ENCODE measurements at regions not wholly inside any gene's neighbourhood (a gene's known extent, or its start where the extent isn't known, plus 50 kb on each side); places are given as distances from the start of the nearest gene placed in this dataset.
A peak's percentile ranks its signal among the peaks of the same experiment; 100 is the strongest.

DNA sequence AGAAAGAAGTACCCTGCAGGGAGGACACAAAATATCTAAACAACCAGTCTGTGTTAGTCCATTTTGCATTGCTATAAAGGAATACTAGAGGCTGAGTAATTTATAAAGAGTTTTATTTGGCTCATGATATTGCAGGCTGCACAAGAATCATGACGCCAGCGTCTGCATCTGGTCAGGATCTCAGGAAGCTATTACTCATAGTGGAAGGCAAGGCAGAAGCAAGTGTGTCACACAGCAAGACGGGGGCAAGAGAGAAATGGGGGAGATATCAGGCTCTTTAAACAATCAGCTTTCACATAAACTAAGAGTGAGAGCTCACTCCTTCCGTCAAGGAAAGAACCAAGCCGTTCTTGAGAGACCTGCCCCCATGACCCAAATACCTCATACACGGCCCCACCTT lies 614.8 kb downstream of the ZIC1 start:
- Histone ChIP-seq H3K27ac (ENCODE audit: low read depth, low read length) (peak overlapping the region; percentile 73), H3K79me2 (ENCODE audit: insufficient read depth, low read length) (no peaks in the 10 kb centered on the region), H3K4me2 (ENCODE audit: low read length) (peak overlapping the region; percentile 44), H3K27me3 (ENCODE audit: insufficient read depth, low read length) (no peaks in the 10 kb centered on the region), H3K4me3 (ENCODE audit: insufficient read depth, low read depth, low read length) (no peak overlapping the region), H3K4me1 (ENCODE audit: insufficient read depth, low read length) (no peaks in the 10 kb centered on the region), H4K20me1 (ENCODE audit: insufficient read depth, low read length) (no peaks in the 10 kb centered on the region), H3K9me3 (ENCODE audit: insufficient read depth, low read depth, low read length) (no peaks in the 10 kb centered on the region), H3K36me3 (ENCODE audit: insufficient read depth, low read length) (no peaks in the 10 kb centered on the region), H3K9ac (ENCODE audit: low read length) (no peak overlapping the region), H2AFZ (ENCODE audit: low read depth, low read length) (peak overlapping the region; percentile 36)
- Mint-ChIP-seq H3K4me1 (ENCODE audit: low read depth, unreplicated experiment) (no peaks in the 10 kb centered on the region), H3K4me3 (ENCODE audit: unreplicated experiment) (no peak overlapping the region), H3K36me3 (ENCODE audit: low read depth, unreplicated experiment) (peaks cover 2% of the 10 kb centered on the region), H3K27ac (ENCODE audit: unreplicated experiment) (no peak overlapping the region), H3K9me3 (ENCODE audit: unreplicated experiment) (no peaks in the 10 kb centered on the region), H3K27me3 (ENCODE audit: low read depth, unreplicated experiment) (peaks cover 2% of the 10 kb centered on the region)
- DNase-seq (ENCODE audit: low read depth) (peak; percentile 96), FAIRE-seq (no peak)
- TF ChIP-seq EZH2 (IDR thresholded peaks at IDR 0.05; ENCODE audit: insufficient read depth, low read length) = no peak
- TF ChIP-seq, protein P1, sequence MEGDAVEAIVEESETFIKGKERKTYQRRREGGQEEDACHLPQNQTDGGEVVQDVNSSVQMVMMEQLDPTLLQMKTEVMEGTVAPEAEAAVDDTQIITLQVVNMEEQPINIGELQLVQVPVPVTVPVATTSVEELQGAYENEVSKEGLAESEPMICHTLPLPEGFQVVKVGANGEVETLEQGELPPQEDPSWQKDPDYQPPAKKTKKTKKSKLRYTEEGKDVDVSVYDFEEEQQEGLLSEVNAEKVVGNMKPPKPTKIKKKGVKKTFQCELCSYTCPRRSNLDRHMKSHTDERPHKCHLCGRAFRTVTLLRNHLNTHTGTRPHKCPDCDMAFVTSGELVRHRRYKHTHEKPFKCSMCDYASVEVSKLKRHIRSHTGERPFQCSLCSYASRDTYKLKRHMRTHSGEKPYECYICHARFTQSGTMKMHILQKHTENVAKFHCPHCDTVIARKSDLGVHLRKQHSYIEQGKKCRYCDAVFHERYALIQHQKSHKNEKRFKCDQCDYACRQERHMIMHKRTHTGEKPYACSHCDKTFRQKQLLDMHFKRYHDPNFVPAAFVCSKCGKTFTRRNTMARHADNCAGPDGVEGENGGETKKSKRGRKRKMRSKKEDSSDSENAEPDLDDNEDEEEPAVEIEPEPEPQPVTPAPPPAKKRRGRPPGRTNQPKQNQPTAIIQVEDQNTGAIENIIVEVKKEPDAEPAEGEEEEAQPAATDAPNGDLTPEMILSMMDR (IDR thresholded peaks at IDR 0.05; ENCODE audit: insufficient read depth, low read depth, low read length) = no peak

DNA sequence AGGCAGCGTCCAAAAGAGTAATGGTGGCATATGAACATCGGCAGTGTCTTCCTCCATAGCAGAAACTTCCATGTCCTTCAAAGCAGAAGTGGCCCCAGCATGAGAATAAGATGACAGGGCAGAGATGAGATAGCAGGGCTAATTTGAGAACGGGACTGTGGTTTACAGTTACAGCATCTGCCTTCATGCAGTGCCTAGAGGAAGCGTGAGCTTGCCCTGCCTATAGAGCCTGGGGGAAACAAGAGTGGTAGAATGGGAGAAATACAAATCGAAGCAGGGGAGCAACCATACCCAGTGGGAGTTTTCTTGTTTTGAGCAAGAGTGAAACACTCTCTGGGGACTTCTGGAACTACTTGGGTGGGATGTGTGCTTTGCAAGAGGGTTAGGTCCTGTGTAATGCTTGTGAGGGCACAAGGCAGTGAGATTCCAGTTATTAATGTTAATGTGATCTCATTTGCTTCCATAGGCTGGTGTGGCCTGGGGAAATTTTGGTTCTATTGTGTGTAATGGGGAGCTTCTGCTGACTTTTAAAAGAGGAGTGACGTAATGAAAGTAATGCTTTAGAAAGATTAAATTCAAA lies 616.9 kb downstream of the ZIC1 start:
- Mint-ChIP-seq H3K4me1 (ENCODE audit: low read depth, unreplicated experiment) (no peaks in the 10 kb centered on the region), H3K27me3 (ENCODE audit: low read depth, unreplicated experiment) (peaks cover 2% of the 10 kb centered on the region), H3K27ac (ENCODE audit: unreplicated experiment) (no peak overlapping the region), H3K4me3 (ENCODE audit: unreplicated experiment) (no peak overlapping the region), H3K36me3 (ENCODE audit: low read depth, unreplicated experiment) (peaks cover 2% of the 10 kb centered on the region), H3K9me3 (ENCODE audit: unreplicated experiment) (no peaks in the 10 kb centered on the region)
- H3K27me3 ChIP-seq (ENCODE audit: insufficient read depth, low read length) = no peaks in the 10 kb centered on the region
- no peak overlapping the region for H2AFZ ChIP-seq (ENCODE audit: low read depth, low read length)
- no peaks in the 10 kb centered on the region for H3K79me2 ChIP-seq (ENCODE audit: insufficient read depth, low read length)
- FAIRE-seq (no peak), DNase-seq (ENCODE audit: low read depth) (no peak)
- TF ChIP-seq, protein P1 (IDR thresholded peaks at IDR 0.05; ENCODE audit: insufficient read depth, low read depth, low read length) = no peak
- TF ChIP-seq EZH2 (IDR thresholded peaks at IDR 0.05; ENCODE audit: insufficient read depth, low read length) = no peak
- no peak overlapping the region for H3K4me3 ChIP-seq (ENCODE audit: insufficient read depth, low read depth, low read length)
- no peaks in the 10 kb centered on the region for H3K9me3 ChIP-seq (ENCODE audit: insufficient read depth, low read depth, low read length)
- H4K20me1 ChIP-seq (ENCODE audit: insufficient read depth, low read length) = no peaks in the 10 kb centered on the region
- no peaks in the 10 kb centered on the region for H3K36me3 ChIP-seq (ENCODE audit: insufficient read depth, low read length)
- H3K9ac ChIP-seq (ENCODE audit: low read length) = no peak overlapping the region
- H3K4me1 ChIP-seq (ENCODE audit: insufficient read depth, low read length) = no peaks in the 10 kb centered on the region
- no peak overlapping the region for H3K4me2 ChIP-seq (ENCODE audit: low read length)
- no peak overlapping the region for H3K27ac ChIP-seq (ENCODE audit: low read depth, low read length)

DNA sequence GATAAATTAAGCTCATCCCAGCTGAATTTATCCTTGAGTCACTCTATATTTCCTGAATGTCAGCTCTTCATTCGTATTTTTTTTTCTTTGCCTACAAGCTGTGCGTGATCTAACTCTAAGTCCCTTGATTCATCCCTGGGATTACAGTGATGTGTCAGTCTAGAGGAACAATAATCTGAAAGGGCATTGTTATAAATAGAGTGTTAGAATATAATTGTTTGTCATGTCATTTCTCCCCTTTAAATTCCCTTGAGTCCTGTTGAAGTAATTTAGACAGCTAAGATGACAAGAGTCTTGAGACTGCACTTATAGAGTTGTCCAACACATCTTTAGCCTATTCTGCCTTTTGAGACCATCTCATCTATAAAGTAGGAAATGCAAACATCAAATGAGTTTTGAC lies 621.8 kb downstream of the ZIC1 start:
- Histone ChIP-seq H3K9ac (ENCODE audit: low read length) (no peak overlapping the region), H3K36me3 (ENCODE audit: insufficient read depth, low read length) (no peaks in the 10 kb centered on the region), H3K9me3 (ENCODE audit: insufficient read depth, low read depth, low read length) (no peaks in the 10 kb centered on the region), H3K4me1 (ENCODE audit: insufficient read depth, low read length) (no peaks in the 10 kb centered on the region), H2AFZ (ENCODE audit: low read depth, low read length) (no peak overlapping the region), H3K27me3 (ENCODE audit: insufficient read depth, low read length) (no peaks in the 10 kb centered on the region), H3K27ac (ENCODE audit: low read depth, low read length) (no peak overlapping the region), H3K4me3 (ENCODE audit: insufficient read depth, low read depth, low read length) (no peak overlapping the region), H3K79me2 (ENCODE audit: insufficient read depth, low read length) (no peaks in the 10 kb centered on the region), H4K20me1 (ENCODE audit: insufficient read depth, low read length) (no peaks in the 10 kb centered on the region), H3K4me2 (ENCODE audit: low read length) (no peak overlapping the region)
- Mint-ChIP-seq H3K27ac (ENCODE audit: unreplicated experiment) (no peak overlapping the region), H3K27me3 (ENCODE audit: low read depth, unreplicated experiment) (peaks cover 2% of the 10 kb centered on the region), H3K4me3 (ENCODE audit: unreplicated experiment) (no peak overlapping the region), H3K36me3 (ENCODE audit: low read depth, unreplicated experiment) (no peaks in the 10 kb centered on the region), H3K9me3 (ENCODE audit: unreplicated experiment) (no peaks in the 10 kb centered on the region), H3K4me1 (ENCODE audit: low read depth, unreplicated experiment) (no peaks in the 10 kb centered on the region)
- TF ChIP-seq, protein P1 (IDR thresholded peaks at IDR 0.05; ENCODE audit: insufficient read depth, low read depth, low read length) = no peak
- no peak for TF ChIP-seq EZH2 (IDR thresholded peaks at IDR 0.05; ENCODE audit: insufficient read depth, low read length)
- no peak for DNase-seq (ENCODE audit: low read depth)
- FAIRE-seq = no peak
